ENCODE measurements at regions not wholly inside any gene's neighbourhood (a gene's known extent, or its start where the extent isn't known, plus 50 kb on each side); places are given as distances from the start of the nearest gene placed in this dataset.
"Not testable (repeated sequence)": the region's sequence is repeated elsewhere in the genome, so short reads cannot be mapped to it uniquely, and the experiment has no call there.

DNA sequence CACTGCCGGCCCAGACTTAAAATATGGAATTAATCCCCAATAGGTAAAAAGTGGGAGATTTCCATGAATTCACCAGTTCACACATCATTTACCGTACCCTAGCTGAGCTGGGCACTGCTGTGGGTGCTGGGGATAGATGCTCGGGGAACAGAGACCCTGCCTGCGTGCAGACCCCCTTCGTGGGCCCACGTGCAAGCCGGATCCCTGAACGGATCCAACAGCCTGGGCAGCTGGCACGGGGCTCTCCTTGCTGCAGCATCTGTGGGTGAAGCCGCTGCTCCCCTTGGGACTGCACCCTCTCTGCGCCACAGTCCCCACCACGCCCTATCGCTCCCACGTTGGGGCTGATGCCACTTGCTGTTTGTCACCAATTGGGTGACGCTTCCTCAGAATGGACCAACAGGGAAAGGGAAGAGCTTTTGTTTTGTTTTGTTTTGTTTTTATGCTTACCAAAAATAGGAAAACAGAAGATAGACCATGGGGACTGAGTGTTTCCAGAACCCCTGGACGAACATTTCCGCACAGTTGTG, 279.7 kb upstream of the SFSWAP start:
- TF ChIP-seq, protein P1, sequence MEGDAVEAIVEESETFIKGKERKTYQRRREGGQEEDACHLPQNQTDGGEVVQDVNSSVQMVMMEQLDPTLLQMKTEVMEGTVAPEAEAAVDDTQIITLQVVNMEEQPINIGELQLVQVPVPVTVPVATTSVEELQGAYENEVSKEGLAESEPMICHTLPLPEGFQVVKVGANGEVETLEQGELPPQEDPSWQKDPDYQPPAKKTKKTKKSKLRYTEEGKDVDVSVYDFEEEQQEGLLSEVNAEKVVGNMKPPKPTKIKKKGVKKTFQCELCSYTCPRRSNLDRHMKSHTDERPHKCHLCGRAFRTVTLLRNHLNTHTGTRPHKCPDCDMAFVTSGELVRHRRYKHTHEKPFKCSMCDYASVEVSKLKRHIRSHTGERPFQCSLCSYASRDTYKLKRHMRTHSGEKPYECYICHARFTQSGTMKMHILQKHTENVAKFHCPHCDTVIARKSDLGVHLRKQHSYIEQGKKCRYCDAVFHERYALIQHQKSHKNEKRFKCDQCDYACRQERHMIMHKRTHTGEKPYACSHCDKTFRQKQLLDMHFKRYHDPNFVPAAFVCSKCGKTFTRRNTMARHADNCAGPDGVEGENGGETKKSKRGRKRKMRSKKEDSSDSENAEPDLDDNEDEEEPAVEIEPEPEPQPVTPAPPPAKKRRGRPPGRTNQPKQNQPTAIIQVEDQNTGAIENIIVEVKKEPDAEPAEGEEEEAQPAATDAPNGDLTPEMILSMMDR (IDR thresholded peaks at IDR 0.05; ENCODE audit: poor library complexity) = not testable (repeated sequence)
- TF ChIP-seq EZH2phosphoT487 (IDR thresholded peaks at IDR 0.05; ENCODE audit: low read depth, severe bottlenecking, unreplicated experiment); EZH2 (IDR thresholded peaks at IDR 0.05; ENCODE audit: borderline replicate concordance): not testable (repeated sequence)
